HG02973 (cell line): ENCODE measurements at regions not wholly inside any gene's neighbourhood (a gene's known extent, or its start where the extent isn't known, plus 50 kb on each side); places are given as distances from the start of the nearest gene placed in this dataset.

Experiments used
- ATAC-seq: cut with Tn5 transposase; IDR thresholded peaks from one replicate; pipeline ENCODE4 v1.9.1; 2021; ENCODE audit warnings: moderate library complexity; ENCODE audit not compliant: unreplicated experiment

- no peak for ATAC-seq
Measured at GRCh38 chr5:82414041-82414388, 135.9 kb upstream of the RPS23 start.

- no peak for ATAC-seq
Measured at GRCh38 chr5:82413302-82414040, 135.3 kb upstream of the RPS23 start.

DNA sequence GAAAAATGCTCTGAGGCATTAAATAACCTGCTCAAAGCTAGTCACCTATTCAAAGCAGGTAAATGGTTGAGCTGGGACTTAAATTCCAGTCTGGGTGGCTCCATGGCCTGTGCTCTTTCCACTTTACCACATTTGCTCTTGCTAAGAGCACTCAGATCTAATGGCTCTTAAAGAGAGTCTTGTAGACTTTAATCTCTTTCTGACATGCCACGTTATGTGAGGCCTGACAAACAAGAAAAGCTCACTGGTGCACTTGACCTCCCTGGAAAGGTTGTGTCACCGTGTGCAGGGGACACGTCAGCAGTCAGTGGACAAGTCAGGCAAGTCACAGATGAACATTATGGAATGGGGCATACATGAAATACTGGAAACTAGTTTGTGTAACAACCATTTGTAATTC lies 129.9 kb upstream of the RPS23 start:
- no peak for ATAC-seq

GRCh38 chr5:82406205-82406773 lies 128.1 kb upstream of the RPS23 start:
- no peak for ATAC-seq

DNA sequence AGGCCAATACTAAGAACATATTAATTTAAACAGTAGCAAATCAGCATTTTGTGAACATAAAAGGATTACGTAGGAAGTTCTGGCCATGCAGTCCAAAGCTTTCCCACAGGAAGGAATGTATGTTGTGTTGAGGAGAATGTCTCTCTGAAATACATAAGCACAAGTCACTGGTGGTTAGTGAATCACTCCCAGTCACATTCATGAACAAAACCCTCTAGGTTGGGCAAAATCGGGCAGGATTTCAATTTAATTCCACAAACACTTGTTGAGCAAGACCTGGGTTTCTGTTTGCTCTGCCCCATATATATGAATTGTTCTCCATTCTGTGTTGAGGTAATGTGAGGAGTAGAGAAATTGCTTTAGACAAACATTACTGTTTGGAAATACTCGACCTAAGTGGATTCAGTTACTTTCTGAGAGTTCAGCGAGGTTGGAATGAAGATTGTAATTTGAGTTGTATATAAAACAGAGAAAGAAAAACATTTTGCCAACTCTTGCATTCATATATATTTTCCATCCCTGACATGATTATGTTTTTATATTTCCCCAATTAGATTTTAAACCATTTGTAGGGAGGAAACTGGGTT lies 127.6 kb upstream of the RPS23 start:
- ATAC-seq = no peak

DNA sequence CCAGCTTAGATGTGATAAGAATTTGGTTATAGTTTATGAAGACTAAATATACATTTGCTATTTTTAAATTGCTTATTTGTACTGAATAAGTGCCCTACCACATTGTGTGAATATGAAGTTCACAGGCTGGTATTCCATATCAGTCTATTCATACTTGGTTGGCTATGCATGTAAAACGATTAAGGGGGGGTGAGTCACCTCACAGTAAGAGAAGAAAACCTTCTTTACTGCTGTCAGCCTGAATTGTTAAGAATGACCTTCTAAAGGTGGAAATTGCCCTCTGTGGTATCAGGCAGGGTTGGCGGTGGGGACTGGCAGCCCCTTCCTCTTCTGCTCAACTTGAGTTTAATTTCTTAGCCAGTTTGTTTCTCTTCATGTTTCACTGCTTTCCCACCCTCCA lies 127.0 kb upstream of the RPS23 start:
- ATAC-seq = no peak

- no peak for ATAC-seq
Measured at GRCh38 chr5:82404382-82404945, 126.3 kb upstream of the RPS23 start.

DNA sequence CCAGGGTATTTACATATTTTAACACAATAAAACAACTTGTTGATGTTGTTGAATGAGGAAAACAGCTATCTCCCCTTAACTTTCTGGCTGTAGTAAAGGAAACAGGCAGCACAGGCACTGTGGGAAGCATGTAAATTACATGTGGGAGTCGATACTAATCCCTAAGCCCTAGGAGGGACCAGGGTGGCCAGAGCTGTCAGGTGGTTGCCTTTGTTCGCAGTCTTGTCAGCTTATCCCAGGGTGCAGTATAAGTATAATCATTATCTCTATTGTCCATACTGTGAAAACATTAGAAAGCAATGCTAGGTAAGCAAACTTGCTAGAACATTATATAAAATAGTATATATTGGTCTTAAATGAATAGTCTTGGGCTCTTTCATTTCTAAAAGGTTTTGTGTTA lies 125.6 kb upstream of the RPS23 start:
- no peak for ATAC-seq

GRCh38 chr5:82403026-82403425 lies 124.9 kb upstream of the RPS23 start:
- no peak for ATAC-seq

DNA sequence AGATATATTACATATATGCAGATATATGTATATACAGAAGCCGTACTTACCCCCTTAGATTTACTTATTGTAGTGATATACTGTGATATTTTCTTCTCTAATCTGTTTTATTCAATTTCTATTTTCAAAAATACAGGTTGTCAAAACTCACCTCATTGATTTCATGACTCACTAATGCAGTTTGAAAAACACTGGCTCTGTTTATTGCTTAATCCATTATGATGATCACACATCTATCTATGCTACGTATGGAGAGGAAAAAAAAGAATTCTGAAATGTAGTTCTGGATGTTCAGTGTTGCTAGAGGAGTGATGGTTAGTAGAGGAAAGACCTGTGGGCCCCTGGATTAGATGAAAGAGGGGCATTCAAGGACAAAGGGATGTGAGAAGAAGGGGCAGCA lies 121.0 kb upstream of the RPS23 start:
- ATAC-seq = no peak

GRCh38 chr5:82397741-82398320 lies 119.7 kb upstream of the RPS23 start:
- no peak for ATAC-seq

- no peak for ATAC-seq
Measured at GRCh38 chr5:82396871-82397514, 118.8 kb upstream of the RPS23 start.

GRCh38 chr5:82396396-82396795 lies 118.2 kb upstream of the RPS23 start:
- ATAC-seq = no peak

GRCh38 chr5:82393951-82394350 lies 115.8 kb upstream of the RPS23 start:
- no peak for ATAC-seq

- no peak for ATAC-seq
Measured at GRCh38 chr5:82390088-82390487, 111.9 kb upstream of the RPS23 start.

DNA sequence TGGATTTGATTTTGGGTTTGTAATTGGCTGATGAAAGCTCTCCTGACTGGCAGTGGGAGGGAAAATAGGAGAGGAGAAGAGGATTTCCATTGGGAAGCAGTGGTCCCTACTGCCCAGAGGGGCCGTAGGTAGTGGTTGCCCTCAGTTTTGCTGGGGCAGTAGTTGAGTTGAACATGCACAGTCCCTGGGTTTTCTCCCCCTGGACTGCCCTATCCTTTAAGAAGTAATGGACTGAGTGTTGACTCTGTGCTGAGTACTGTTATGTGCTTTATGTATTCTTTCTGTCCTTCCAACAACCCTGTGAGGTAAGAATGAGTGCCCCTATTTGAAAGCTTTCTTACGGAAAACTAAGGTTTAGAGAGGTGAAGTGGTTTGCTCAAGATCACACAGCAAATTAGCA lies 111.2 kb upstream of the RPS23 start:
- no peak for ATAC-seq

- no peak for ATAC-seq
Measured at GRCh38 chr5:82388181-82388580, 110.0 kb upstream of the RPS23 start.

DNA sequence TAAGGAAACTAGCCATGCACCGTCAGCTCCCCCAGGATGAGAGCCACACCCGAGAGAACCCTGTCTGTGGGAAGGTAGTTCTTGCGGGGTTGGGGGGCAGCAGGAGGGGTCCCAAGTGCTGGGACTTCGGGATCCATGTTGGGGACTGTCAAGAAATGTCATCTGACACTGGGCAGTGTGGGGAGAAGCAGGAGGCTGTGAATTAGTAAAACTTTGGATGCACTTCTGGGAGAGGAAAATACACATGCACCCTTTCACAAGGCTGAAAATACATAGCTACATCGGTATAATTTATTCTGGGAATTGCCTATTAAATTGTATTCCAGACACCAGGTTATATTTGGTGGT lies 109.6 kb upstream of the RPS23 start:
- ATAC-seq = no peak

DNA sequence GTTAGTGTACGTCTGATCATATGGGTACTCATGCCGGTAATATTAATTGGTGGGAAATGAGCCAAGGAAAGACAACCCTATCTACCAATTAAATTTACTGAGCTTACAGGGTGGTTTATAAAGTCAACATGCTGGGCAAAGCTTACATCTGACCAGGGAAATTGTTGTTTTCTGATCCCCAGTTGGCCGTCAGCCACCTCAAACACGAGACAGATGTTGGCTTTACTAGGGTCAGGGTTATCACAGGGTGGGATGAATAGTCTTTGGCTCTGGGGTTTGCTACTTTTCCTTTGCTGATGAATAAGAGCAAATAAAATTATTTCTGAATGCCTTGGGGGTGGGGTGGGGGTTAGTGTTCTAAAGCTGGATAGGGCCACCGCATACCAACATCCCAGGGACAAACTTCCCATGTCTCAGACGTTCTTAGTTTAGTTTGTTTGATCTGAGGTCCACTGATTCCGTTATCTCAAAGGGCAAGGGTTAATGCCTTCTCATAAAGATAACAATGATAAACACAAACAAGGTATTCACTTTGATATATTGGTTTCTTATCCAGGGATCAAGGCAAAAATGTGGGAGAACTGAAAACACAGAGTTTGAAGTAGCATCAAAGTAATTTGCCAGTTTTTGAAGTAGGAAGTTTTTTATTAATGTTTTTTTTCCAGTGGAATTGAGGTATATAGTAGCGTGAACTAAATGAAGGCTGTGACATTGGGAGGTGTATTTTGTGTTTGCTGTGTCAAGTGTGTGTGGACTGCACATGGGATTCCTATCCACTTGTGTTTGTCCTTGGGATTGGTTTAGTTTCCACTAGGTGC lies 109.1 kb upstream of the RPS23 start:
- ATAC-seq = no peak

- no peak for ATAC-seq
Measured at GRCh38 chr5:82386576-82386975, 108.4 kb upstream of the RPS23 start.
